ENCODE measurements at regions not wholly inside any gene's neighbourhood (a gene's known extent, or its start where the extent isn't known, plus 50 kb on each side); places are given as distances from the start of the nearest gene placed in this dataset.

DNA sequence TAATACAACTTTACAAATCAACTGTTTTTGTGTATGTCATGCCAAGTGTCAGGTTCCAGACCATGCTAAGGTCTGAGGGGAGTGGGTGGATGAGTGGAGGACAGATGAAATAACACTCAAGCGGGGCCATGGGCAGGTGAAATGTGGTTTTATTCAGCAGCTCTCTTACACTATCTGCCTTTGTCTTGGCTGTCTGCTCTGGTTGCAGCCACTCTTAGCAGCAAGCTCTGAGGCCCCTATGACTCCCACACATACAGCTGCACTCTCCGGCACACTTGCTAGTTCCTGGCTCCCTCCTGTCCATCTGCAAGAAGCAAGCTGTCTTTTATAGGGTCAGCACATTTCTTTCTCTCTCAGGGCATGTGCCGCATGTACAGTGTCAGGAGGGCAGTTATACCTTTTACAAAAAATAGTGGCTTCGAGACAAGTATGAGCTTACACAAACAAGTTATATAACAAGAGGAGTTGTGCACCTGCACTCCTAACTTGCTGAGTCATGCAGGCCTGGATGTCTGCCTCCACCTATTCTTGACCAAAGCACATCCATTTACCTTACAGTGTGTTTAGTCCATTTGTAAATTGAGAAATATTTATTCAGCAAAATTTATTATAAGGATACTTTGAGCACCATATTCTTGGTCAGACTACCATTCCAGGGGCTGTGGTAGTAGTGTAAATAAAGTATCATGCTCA lies 683.7 kb upstream of the CBLB start:
- intact Hi-C loops (cut with DNase I): no loop called here
- H3K4me1 ChIP-seq: no peaks in the 10 kb centered on the region
- no peaks in the 10 kb centered on the region for H3K27me3 ChIP-seq
- H3K9me3 ChIP-seq: no peaks in the 10 kb centered on the region
- H3K4me3 ChIP-seq (replicated peaks in 1 of 3): no peak overlapping the region
- TF ChIP-seq POLR2A (IDR thresholded peaks at IDR 0.05): no peak
- TF ChIP-seq CTCF (IDR thresholded peaks at IDR 0.05): no peak
- no peaks in the 10 kb centered on the region for H3K36me3 ChIP-seq
- no peak overlapping the region for H3K27ac ChIP-seq
- no peak for DNase-seq
- WGBS, 2 donors: 88 to 90% methylated on average over 4 of the region's 4 CpGs

DNA sequence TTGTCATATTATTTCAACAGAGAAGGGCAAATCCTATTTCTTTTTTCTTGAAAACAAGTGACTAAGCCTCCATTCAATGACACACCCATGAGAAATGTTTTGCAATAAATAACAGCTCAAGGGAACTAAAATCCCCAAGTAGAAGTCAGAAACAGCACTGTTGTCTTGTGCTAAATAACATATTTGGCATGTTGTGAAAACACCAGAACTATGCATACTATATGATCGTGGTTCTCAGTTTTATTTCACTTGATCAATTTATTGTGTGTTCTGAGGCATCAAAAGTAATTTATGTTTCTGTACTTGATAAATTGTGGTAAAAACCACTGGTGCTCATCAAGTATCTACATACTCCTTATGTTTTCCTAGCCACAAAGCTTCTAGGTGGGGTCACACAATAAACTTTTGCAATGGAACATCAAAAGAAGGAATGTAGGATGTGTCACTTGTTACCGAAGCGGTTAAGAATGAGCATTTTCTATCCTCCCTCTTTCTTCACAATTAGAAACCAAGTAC lies 691.7 kb upstream of the CBLB start:
- WGBS, 2 donors: 87 to 93% methylated on average over 3 of the region's 3 CpGs
- no peaks in the 10 kb centered on the region for H3K36me3 ChIP-seq
- no peak for TF ChIP-seq POLR2A (IDR thresholded peaks at IDR 0.05)
- TF ChIP-seq CTCF (IDR thresholded peaks at IDR 0.05): no peak
- H3K4me1 ChIP-seq: no peaks in the 10 kb centered on the region
- intact Hi-C loops (cut with DNase I): no loop called here
- no peak overlapping the region for H3K4me3 ChIP-seq (replicated peaks in 1 of 3)
- no peaks in the 10 kb centered on the region for H3K27me3 ChIP-seq
- no peak for DNase-seq
- H3K9me3 ChIP-seq: no peaks in the 10 kb centered on the region
- H3K27ac ChIP-seq: no peak overlapping the region

DNA sequence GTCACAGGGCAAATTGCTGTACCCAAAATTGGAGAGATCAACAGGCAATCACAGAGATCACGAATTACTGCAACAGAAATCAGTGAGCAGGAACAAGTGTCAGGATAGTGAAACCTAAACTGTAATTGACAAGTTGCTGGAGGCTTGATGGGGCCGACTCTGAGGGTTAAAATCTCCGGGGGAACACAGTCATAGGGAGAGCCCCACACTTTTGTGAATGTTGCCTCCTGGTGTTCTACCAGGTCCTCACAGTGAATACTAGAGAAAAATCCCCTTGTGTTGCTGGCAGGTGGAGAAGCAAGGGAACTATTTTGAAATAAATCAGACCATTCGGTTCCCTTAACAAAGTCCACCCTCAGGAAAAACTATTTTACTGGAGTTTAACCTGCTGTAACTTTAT lies 697.5 kb upstream of the CBLB start:
- WGBS, 2 donors: 48% methylated on average over 4 of the region's 4 CpGs
- no peak overlapping the region for H3K4me3 ChIP-seq (replicated peaks in 1 of 3)
- H3K9me3 ChIP-seq: no peaks in the 10 kb centered on the region
- H3K36me3 ChIP-seq: no peaks in the 10 kb centered on the region
- TF ChIP-seq CTCF (IDR thresholded peaks at IDR 0.05): no peak
- no peak for TF ChIP-seq POLR2A (IDR thresholded peaks at IDR 0.05)
- intact Hi-C loops (cut with DNase I): no loop called here
- no peaks in the 10 kb centered on the region for H3K27me3 ChIP-seq
- DNase-seq: no peak
- no peak overlapping the region for H3K27ac ChIP-seq
- no peaks in the 10 kb centered on the region for H3K4me1 ChIP-seq

- no peaks in the 10 kb centered on the region for H3K36me3 ChIP-seq
- H3K4me1 ChIP-seq: no peaks in the 10 kb centered on the region
- H3K27me3 ChIP-seq: no peaks in the 10 kb centered on the region
- 74 to 85% methylated on average over 1 of the region's 1 CpG for WGBS, 2 donors
- no peak overlapping the region for H3K27ac ChIP-seq
- intact Hi-C loops (cut with DNase I): no loop called here
- TF ChIP-seq CTCF (IDR thresholded peaks at IDR 0.05) (no peak), POLR2A (IDR thresholded peaks at IDR 0.05) (no peak)
- no peaks in the 10 kb centered on the region for H3K9me3 ChIP-seq
- H3K4me3 ChIP-seq (replicated peaks in 1 of 3): no peak overlapping the region
- no peak for DNase-seq
Measured at GRCh38 chr3:106570426-106570825, 701.6 kb upstream of the CBLB start.

DNA sequence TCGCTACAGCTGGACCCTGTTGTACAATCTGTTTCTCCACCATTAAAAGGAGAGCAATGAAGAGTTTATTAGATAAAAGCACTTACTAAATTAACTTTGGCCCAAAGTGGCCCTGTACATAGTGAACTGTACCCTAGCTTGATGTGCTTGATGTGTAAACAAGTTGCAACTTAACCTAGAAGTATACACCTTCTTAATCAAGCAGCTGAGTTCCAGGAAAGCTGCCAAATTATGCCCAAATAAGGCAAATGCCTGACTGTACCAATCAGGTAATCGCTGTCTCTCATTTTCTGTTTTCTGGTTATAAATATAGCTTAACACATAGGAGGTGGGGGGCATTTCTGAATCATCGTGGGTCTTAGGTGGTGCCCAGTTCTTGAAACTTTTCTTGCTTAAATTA lies 704.8 kb upstream of the CBLB start:
- no peaks in the 10 kb centered on the region for H3K4me1 ChIP-seq
- H3K36me3 ChIP-seq: no peaks in the 10 kb centered on the region
- no peaks in the 10 kb centered on the region for H3K27me3 ChIP-seq
- no peak overlapping the region for H3K4me3 ChIP-seq (replicated peaks in 1 of 3)
- no peak for DNase-seq
- intact Hi-C loops (cut with DNase I): no loop called here
- WGBS, 2 donors: 95 to 96% methylated on average over 3 of the region's 3 CpGs
- TF ChIP-seq POLR2A (IDR thresholded peaks at IDR 0.05): no peak
- no peak for TF ChIP-seq CTCF (IDR thresholded peaks at IDR 0.05)
- H3K9me3 ChIP-seq: no peaks in the 10 kb centered on the region
- no peak overlapping the region for H3K27ac ChIP-seq
